T-helper 17 cell (primary cell): ENCODE measurements at regions not wholly inside any gene's neighbourhood (a gene's known extent, or its start where the extent isn't known, plus 50 kb on each side); places are given as distances from the start of the nearest gene placed in this dataset.

Source experiments
- ATAC-seq: fragments of 150-1000 bp; cut with Tn5 transposase; 2 replicates; pipeline ENCODE4 v1.10.0; 2021; ENCODE audit warnings: mild to moderate bottlenecking, moderate library complexity
- DNase-seq, 3 donors: peaks; one replicate each; pipeline versions ENCODE4 v3.0.0 to v3.0.0-alpha.2; 2020 to 2021
- H3K9me3 ChIP-seq: one replicate; pipeline ENCODE4 v1.7.0; 2013; ENCODE audit warnings: low read length, mild to moderate bottlenecking; ENCODE audit not compliant: control insufficient read depth, poor library complexity, severe bottlenecking
- H3K27ac Mint-ChIP-seq: one replicate; pipeline ENCODE4 v1.8.0; 2022; ENCODE audit warnings: mild to moderate bottlenecking, moderate library complexity, mixed read lengths
- H3K27me3 Mint-ChIP-seq: one replicate; pipeline ENCODE4 v1.8.0; 2022; ENCODE audit warnings: mixed read lengths
- H3K36me3 Mint-ChIP-seq: one replicate; pipeline ENCODE4 v1.8.0; 2022; ENCODE audit warnings: low read depth, mixed read lengths
- H3K4me1 Mint-ChIP-seq: one replicate; pipeline ENCODE4 v1.8.0; 2022; ENCODE audit warnings: mild to moderate bottlenecking, mixed read lengths
- H3K4me3 Mint-ChIP-seq: one replicate; pipeline ENCODE4 v1.8.0; 2022; ENCODE audit warnings: mild to moderate bottlenecking, moderate library complexity, mixed read lengths

DNA sequence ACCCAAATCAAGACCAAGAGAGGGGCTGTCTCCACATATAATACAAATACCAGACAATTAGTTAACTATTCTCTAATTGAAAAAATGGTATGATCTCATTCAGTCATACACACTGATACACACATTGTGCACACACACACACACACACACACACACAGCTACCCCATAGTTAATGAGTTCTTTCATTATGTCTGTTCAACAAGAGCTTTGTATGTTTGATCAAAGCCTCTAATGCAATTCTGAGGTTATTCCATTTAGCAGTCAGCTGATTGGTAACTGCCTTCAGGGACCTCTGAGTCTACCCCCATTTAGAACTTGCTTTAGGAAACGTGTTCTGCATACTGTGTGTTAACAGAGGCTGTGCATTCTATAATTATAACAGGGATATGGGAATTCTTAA, 741.4 kb upstream of the LRRTM4 start:
- ATAC-seq, result no peak

DNA sequence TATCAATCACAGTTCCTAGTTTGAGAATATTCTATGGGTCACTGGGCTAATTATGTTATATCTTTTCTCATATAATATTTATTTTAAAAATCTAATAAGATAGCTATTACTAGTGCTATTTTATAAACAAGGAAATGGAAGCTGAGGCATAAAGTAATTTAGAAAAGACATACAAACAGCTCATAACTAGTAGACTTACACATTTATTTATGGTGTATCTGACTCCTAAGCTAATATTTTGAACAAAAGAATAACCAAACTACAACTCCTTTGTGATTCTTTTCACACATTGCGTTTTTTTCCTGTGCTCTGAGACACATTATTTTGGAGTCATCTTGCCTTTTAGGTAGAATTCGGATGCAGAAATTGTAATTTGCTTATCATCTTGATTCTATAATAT, 742.0 kb upstream of the LRRTM4 start:
- Mint-ChIP-seq H3K27ac (no peak overlapping the region), H3K4me1 (no peaks in the 10 kb centered on the region), H3K27me3 (no peaks in the 10 kb centered on the region), H3K36me3 (no peaks in the 10 kb centered on the region), H3K4me3 (no peak overlapping the region)
- H3K9me3 ChIP-seq, result no peaks in the 10 kb centered on the region
- DNase-seq (no peak), ATAC-seq (no peak)

More for the DNA sequence above, 741.4 kb upstream of the LRRTM4 start:
- no peaks in the 10 kb centered on the region for H3K4me1 Mint-ChIP-seq
- H3K9me3 ChIP-seq, result no peaks in the 10 kb centered on the region
- H3K4me3 Mint-ChIP-seq, result no peak overlapping the region
- H3K36me3 Mint-ChIP-seq, result no peaks in the 10 kb centered on the region
- H3K27me3 Mint-ChIP-seq, result no peaks in the 10 kb centered on the region
- DNase-seq, result no peak
- H3K27ac Mint-ChIP-seq, result no peak overlapping the region

DNA sequence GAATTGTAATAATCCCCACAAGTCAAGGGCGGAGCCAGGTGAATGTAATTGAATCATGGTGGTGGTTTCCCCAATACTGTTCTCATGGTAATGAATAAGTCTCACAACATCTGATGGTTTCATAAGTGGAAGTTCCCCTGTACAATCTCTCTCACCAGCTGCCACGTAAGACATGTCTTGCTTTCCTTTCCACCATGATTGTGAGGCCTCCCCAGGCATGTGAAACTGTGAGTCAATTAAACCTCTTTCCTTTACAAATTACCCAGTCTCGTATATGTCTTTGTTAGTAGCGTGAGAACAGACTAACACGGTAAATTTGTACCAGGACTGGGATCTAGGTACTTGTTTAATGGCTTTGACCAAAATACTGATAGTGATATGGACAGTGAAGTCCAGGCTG, 744.3 kb upstream of the REG3G start:
- DNase-seq, result no peak
- H3K36me3 Mint-ChIP-seq, result no peaks in the 10 kb centered on the region
- H3K9me3 ChIP-seq, result no peaks in the 10 kb centered on the region
- H3K27ac Mint-ChIP-seq, result no peak overlapping the region
- H3K4me3 Mint-ChIP-seq, result no peak overlapping the region
- no peak for ATAC-seq
- no peaks in the 10 kb centered on the region for H3K27me3 Mint-ChIP-seq
- H3K4me1 Mint-ChIP-seq, result no peaks in the 10 kb centered on the region

DNA sequence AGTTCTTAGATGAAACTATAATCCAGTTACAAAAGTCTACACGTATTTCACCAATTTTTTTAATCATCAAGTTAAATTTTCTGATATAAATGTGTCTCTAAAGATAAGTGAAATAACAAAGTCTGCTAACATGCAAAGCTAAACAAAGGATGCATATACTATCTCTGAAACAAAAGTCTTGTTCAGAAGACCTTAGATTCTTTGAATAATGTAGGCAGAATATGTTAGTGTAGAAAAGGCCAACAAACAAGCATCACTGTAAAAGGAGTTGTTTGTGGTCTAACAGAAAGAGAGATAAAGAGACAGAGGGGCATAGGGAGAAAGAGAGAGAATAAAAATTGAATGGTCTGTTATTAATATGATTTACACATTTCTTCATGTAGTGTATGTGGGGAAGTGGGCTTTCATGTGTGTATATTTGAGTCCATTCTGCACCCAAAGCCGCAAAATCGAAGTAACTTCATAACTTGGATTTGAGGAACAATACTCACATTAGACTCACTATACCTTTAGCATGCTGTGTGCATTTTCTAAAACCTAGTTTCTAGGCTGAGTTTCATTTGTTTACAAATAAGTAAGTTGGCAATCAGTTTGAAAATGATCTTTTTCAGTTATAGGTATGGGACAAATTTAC, 734.8 kb upstream of the REG3G start:
- Mint-ChIP-seq H3K4me1 (no peaks in the 10 kb centered on the region), H3K27me3 (no peaks in the 10 kb centered on the region), H3K4me3 (no peak overlapping the region), H3K36me3 (no peaks in the 10 kb centered on the region), H3K27ac (no peak overlapping the region)
- DNase-seq, result no peak
- no peaks in the 10 kb centered on the region for H3K9me3 ChIP-seq
- no peak for ATAC-seq

DNA sequence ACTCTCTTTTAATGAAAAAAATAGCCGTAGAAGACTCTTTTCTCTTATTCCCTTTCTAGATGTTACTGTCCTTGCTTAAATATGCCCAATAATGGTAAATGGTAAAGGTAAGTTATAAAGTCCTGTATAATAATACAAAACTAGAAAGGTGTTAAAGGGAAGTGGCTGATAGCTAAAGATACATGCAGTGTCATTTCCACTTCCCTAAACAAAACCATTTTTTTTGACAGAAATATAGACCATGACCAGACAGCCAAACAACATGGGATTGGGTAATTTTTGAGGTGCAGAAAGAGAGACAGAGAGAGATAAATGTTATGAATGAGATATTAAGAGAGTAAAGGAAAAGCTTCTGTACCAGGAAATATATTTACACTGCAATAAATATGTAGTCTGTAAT, 731.7 kb upstream of the REG3G start:
- H3K9me3 ChIP-seq, result no peaks in the 10 kb centered on the region
- no peaks in the 10 kb centered on the region for H3K27me3 Mint-ChIP-seq
- no peak overlapping the region for H3K4me3 Mint-ChIP-seq
- no peaks in the 10 kb centered on the region for H3K4me1 Mint-ChIP-seq
- DNase-seq (no peak), ATAC-seq (no peak)
- H3K36me3 Mint-ChIP-seq, result no peaks in the 10 kb centered on the region
- no peak overlapping the region for H3K27ac Mint-ChIP-seq

DNA sequence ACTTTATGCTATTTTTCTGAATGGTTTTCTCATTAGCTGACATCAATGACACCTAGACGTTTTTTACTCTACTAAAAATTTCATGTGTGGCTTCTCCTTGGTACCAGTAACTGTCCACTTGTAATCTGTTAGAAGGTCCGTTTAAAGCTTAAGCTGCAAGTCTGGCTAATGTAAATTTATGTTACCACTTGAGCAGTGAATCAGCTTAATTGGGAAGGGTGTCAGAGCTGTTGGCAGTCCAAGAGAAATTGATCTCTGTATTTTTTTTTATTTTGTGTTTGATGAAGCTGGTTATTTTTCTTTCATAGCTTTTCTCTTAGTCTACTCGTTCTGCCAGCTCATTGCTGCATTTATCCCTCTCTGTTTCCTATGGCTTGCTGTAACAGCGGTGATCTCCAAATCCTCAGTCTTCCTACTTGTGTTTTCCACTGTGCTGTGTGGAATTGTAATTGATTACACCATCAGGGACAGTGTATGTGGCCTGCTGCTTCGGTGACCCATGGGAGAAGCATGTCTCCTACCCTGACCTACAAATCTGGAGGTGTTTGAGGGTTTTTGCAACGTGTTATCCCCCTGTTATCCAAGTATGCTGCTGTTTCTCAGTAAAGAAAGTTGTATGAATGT, 724.2 kb upstream of the REG3G start:
- no peak overlapping the region for H3K4me3 Mint-ChIP-seq
- H3K27ac Mint-ChIP-seq, result no peak overlapping the region
- H3K36me3 Mint-ChIP-seq, result no peaks in the 10 kb centered on the region

DNA sequence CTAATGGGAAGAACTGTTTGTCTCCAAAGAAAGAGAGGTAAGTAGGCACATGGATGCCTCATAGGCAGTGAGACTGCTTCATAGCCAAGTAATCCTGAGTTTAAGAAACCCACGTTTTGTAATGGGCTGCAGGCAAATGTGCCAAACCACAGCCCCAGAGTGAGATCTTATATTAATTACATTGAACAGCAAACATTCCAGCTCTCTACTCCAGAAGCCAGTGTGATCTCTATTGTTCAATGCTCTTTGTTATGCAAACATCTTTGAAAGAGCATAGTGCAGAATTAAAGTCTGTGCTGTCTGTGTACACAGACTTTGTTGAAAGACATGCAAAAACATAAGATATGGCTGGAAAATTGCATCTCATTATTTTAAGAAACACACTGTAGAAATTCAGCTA, 720.8 kb upstream of the REG3G start:
- Mint-ChIP-seq H3K4me3 (no peak overlapping the region), H3K27me3 (no peaks in the 10 kb centered on the region), H3K27ac (no peak overlapping the region), H3K4me1 (no peaks in the 10 kb centered on the region), H3K36me3 (no peaks in the 10 kb centered on the region)
- no peak for DNase-seq
- ATAC-seq, result no peak
- no peaks in the 10 kb centered on the region for H3K9me3 ChIP-seq

More for the DNA sequence above, 724.2 kb upstream of the REG3G start:
- Mint-ChIP-seq H3K27me3 (no peaks in the 10 kb centered on the region), H3K4me1 (no peaks in the 10 kb centered on the region)
- no peak for ATAC-seq
- no peak for DNase-seq
- H3K9me3 ChIP-seq, result no peaks in the 10 kb centered on the region

DNA sequence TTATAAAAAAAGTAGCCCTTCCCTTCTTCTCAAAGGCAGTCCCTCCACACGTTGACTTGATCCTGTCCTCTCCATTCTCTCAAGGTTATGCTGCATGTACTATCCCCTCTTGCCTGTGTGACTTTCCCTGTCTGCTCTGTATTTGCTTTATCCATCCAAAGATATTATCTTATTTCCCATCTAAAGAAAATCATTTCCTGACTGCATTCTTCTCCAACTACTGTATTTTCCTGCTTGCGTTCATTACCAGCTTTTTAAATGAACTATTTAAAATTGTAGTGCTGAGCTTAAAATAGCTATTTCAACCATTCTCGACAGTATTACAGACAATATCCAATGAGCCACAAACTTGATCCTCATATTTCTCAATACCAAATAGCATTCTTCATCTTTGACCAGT, 716.0 kb upstream of the REG3G start:
- no peaks in the 10 kb centered on the region for H3K27me3 Mint-ChIP-seq
- no peaks in the 10 kb centered on the region for H3K9me3 ChIP-seq
- no peak overlapping the region for H3K27ac Mint-ChIP-seq
- H3K36me3 Mint-ChIP-seq, result no peaks in the 10 kb centered on the region
- H3K4me3 Mint-ChIP-seq, result no peak overlapping the region
- DNase-seq, result no peak
- no peak for ATAC-seq
- no peaks in the 10 kb centered on the region for H3K4me1 Mint-ChIP-seq

DNA sequence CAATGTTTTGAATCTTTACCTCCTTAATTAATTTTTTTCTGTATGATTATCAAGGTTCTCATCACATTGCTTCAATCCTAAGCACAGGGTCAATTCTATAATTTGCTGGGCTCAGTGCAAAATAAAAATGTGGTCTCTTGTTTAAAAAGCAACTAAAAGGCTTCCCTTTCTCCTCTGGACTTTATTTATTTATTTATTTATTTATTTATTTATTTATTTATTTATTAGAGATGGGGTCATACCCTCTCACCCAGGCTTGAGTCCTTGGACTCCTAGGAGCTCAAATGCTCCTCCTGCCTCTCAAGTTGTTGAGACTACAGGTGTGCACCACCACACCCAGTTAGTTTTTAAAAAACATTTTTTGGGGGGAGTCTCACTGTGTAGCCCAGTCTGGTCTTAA, 710.1 kb upstream of the REG3G start:
- H3K9me3 ChIP-seq, result no peaks in the 10 kb centered on the region
- H3K4me1 Mint-ChIP-seq, result no peaks in the 10 kb centered on the region
- H3K27me3 Mint-ChIP-seq, result no peaks in the 10 kb centered on the region
- H3K4me3 Mint-ChIP-seq, result no peak overlapping the region
- no peak overlapping the region for H3K27ac Mint-ChIP-seq
- DNase-seq (no peak), ATAC-seq (no peak)
- no peaks in the 10 kb centered on the region for H3K36me3 Mint-ChIP-seq

DNA sequence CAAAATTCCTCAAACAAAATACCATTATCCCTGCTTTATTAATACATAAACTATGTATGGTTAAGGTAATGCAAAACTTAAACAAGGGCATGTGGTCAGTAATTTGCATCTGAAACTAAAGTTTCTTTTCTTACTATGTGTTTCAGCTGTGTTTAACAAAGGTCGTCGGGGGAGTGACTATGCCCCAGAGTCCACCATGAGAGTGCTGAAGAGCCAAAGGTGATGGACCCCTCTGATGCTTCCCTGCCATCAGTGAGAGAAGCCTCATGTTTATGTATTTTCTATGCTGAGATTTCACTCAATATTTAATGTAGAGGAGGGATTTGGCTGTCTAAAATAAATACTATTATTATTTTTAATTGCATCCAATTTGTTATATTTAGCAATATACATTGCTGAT, 707.2 kb upstream of the REG3G start:
- no peaks in the 10 kb centered on the region for H3K9me3 ChIP-seq
- no peak overlapping the region for H3K4me3 Mint-ChIP-seq
- H3K36me3 Mint-ChIP-seq, result no peaks in the 10 kb centered on the region
- H3K4me1 Mint-ChIP-seq, result no peaks in the 10 kb centered on the region
- no peak overlapping the region for H3K27ac Mint-ChIP-seq
- DNase-seq (no peak), ATAC-seq (no peak)
- no peaks in the 10 kb centered on the region for H3K27me3 Mint-ChIP-seq

DNA sequence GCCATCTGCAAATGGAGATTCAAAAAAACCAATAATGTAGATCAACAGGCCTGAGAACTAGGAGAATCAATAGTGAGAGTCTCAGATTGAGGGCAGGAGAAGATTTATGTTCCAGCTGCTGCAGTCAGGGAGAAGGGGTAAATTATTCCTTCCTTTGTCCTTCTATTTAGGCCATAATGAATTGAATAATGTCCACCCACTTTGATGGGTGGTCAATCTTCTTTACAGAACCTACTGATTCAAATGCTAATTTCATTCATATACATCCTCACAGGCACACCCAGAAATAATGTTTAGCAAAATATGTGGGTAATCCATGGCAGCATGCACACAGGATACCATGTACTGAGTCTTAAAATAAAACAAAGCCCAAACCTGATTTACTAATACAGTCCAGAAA, 695.3 kb upstream of the REG3G start:
- H3K9me3 ChIP-seq, result no peaks in the 10 kb centered on the region
- no peaks in the 10 kb centered on the region for H3K27me3 Mint-ChIP-seq
- H3K27ac Mint-ChIP-seq, result no peak overlapping the region
- DNase-seq, result no peak
- H3K4me3 Mint-ChIP-seq, result no peak overlapping the region
- no peaks in the 10 kb centered on the region for H3K4me1 Mint-ChIP-seq
- no peaks in the 10 kb centered on the region for H3K36me3 Mint-ChIP-seq
- ATAC-seq, result no peak

DNA sequence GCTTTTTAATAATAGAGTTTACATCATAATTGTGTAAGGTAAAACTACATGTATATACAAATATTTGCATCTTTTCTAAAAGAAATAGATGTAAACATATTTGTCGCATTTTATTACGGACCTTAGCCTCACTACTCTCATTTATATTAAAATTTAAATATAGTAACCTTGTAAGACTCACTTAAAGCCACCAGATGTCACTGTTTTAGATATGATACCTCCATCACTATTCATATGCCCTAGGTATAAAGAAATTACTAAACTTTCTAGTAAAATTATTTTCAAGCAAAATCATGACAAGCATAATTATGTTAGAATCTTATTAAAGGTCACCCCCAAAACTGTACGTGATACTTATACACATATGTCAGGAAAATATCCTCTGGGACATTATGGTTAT, 674.3 kb upstream of the REG3G start:
- Mint-ChIP-seq H3K4me3 (no peak overlapping the region), H3K27ac (no peak overlapping the region), H3K27me3 (no peaks in the 10 kb centered on the region), H3K36me3 (no peaks in the 10 kb centered on the region), H3K4me1 (no peaks in the 10 kb centered on the region)
- ATAC-seq (no peak), DNase-seq (no peak)
- H3K9me3 ChIP-seq, result no peaks in the 10 kb centered on the region

DNA sequence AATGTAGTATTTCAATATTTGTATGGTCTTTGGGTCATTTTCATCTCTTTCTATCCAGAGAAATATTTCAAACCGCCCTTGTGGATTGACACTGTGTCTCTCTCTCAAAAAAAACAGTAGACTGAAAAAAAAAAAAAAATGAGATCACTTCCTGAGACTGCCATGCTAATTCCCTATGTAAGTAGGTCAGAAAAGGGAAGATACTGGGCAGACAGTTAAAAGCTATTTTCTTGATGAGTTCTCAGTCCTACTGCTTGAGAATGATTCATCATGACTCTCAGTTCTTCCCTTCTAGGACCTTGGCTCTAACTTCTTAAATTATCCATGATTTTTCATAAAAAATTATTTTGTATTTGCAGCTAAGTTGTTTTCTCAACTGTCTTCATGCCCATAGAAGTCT, 672.3 kb upstream of the REG3G start:
- Mint-ChIP-seq H3K36me3 (no peaks in the 10 kb centered on the region), H3K4me1 (no peaks in the 10 kb centered on the region), H3K27me3 (no peaks in the 10 kb centered on the region), H3K27ac (no peak overlapping the region), H3K4me3 (no peak overlapping the region)
- no peak for ATAC-seq
- peaks cover 4% of the 10 kb centered on the region for H3K9me3 ChIP-seq
- DNase-seq, result no peak

DNA sequence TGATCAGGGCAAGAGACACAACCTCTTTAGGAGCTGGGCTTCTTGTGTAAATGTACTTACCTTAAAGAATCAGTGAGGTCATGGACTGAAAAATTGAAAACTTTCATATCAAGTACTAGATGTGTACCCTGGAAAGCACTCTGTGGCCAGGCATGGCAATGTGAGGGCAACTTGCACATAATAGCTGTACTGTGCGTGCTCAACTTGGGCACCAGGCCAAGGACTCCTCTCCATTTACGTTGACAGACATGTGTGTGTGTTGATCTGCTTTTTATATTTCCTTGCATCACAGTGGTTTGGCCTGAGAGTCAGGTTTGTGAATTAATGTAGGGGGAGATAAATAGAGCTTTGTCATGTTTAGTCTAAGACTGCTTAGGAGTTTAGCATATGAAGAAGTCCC, 669.5 kb upstream of the REG3G start:
- H3K27me3 Mint-ChIP-seq, result no peaks in the 10 kb centered on the region
- no peaks in the 10 kb centered on the region for H3K4me1 Mint-ChIP-seq
- H3K27ac Mint-ChIP-seq, result no peak overlapping the region
- DNase-seq, result no peak
- peaks cover 4% of the 10 kb centered on the region for H3K9me3 ChIP-seq
- no peak overlapping the region for H3K4me3 Mint-ChIP-seq
- no peaks in the 10 kb centered on the region for H3K36me3 Mint-ChIP-seq
- ATAC-seq, result no peak
